T-helper 1 cell treated with Interleukin-12 subunit alpha and Interleukin-12 subunit beta and Interleukin-4 antibody, amounts not matched to agents 30 μg/mL and 1 μg/mL, for 36 hours (primary cell): ENCODE measurements at regions not wholly inside any gene's neighbourhood (a gene's known extent, or its start where the extent isn't known, plus 50 kb on each side); places are given as distances from the start of the nearest gene placed in this dataset.

Experiments used
- H3K27ac Mint-ChIP-seq: one replicate; pipeline ENCODE4 v1.8.0; 2021; ENCODE audit warnings: mild to moderate bottlenecking, mixed read lengths
- H3K27me3 Mint-ChIP-seq: one replicate; pipeline ENCODE4 v1.8.0; 2021; ENCODE audit warnings: low read depth, mixed read lengths
- H3K36me3 Mint-ChIP-seq: one replicate; pipeline ENCODE4 v1.8.0; 2021; ENCODE audit warnings: low read depth, mixed read lengths
- H3K4me1 Mint-ChIP-seq: one replicate; pipeline ENCODE4 v1.8.0; 2021; ENCODE audit warnings: low read depth, mixed read lengths
- H3K4me3 Mint-ChIP-seq: one replicate; pipeline ENCODE4 v1.8.0; 2021; ENCODE audit warnings: mild to moderate bottlenecking, moderate library complexity, mixed read lengths
- H3K9me3 Mint-ChIP-seq: one replicate; pipeline ENCODE4 v1.8.0; 2021; ENCODE audit warnings: mixed read lengths

DNA sequence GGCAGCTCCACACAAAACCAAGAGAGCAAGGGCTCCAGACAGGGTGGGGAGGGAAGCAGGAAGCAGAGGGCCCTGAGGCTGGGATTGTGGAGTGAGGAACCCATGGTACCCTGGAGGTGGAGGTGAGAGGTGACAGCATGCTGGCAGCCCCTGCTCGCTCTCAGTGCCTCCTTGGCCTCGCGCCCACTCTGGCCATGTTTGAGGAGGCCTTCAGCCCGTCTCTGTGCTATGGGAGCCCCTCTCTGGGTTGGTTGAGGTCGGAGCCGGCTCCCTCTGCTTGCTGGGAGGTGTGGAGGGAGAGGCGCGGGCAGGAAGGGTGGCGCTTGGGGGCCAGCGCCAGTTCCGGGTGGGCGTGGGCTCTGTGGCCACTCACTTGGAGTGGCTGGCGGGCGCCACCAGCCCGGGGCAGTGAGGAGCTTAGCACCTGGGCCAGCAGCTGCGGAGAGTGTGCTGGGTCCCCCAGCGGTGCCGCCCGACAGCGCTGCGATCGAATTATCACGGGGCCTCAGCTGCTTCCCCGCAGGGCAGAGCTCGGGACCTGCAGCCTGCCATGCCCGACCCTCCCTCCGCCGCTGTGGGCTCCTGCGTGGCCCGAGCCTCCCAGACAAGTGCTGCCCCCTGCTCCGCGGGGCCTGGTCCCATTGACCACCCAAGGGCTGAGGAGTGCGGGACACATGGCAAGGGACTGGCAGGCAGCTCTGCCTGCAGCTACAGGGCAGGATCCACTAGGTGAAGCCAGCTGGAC lies 196.0 kb downstream of the DACT1 start:
- no peak overlapping the region for H3K27ac Mint-ChIP-seq
- H3K9me3 Mint-ChIP-seq: no peaks in the 10 kb centered on the region
- H3K36me3 Mint-ChIP-seq: no peaks in the 10 kb centered on the region
- H3K27me3 Mint-ChIP-seq: no peaks in the 10 kb centered on the region
- peaks cover 6% of the 10 kb centered on the region for H3K4me1 Mint-ChIP-seq
- no peak overlapping the region for H3K4me3 Mint-ChIP-seq

DNA sequence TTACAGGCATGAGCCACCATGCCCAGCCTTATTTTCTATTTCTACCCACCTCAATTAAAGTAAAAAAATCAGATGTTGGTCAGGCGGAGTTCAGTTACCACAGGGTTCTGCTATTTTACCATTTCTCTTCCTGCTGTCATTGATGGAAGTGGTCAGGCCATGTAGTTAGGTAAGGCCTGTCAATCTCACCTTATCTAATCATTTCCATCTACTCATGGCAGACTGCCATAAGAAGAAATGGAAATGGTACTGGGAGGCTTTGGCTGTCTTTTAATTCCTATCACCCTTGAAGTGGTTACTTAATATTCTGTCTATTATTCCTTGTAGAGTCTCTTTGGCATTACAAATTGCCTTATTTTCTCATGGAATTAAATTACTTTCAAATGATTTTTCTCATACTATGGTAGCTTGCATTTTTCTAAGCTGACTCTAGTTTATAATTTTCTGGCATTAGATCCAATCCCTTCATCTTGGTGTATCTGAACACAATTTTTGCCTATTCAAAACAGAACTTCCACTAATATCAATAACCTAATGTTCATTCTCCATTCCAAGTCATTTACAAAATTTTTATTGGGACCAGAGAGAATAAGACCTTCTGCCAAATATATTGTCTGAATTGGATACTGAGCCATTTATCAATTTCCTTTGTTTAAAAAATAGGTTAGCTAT lies 198.7 kb downstream of the DACT1 start:
- H3K27ac Mint-ChIP-seq: no peak overlapping the region
- H3K4me3 Mint-ChIP-seq: no peak overlapping the region
- H3K4me1 Mint-ChIP-seq: no peaks in the 10 kb centered on the region
- H3K27me3 Mint-ChIP-seq: no peaks in the 10 kb centered on the region
- no peaks in the 10 kb centered on the region for H3K9me3 Mint-ChIP-seq
- no peaks in the 10 kb centered on the region for H3K36me3 Mint-ChIP-seq

DNA sequence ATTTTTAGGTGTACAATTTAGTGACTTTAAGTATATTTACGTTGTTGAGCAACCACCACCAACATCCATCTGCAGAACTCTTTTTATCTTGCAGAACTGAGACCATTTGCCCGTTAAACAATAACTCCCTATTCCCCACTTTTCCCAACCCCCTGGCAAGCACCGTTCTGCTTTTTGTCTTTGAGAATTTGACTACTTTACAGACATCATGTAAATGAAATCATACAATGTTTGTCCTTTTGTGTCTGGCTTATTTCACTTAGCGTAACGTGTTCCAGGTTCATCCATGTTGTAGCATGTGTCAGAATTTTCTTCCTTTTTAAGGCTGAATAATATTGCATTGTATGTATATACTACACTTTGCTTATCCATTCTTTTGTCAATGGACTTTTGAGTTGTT lies 201.5 kb downstream of the DACT1 start:
- Mint-ChIP-seq H3K27me3 (no peaks in the 10 kb centered on the region), H3K4me3 (no peak overlapping the region)

DNA sequence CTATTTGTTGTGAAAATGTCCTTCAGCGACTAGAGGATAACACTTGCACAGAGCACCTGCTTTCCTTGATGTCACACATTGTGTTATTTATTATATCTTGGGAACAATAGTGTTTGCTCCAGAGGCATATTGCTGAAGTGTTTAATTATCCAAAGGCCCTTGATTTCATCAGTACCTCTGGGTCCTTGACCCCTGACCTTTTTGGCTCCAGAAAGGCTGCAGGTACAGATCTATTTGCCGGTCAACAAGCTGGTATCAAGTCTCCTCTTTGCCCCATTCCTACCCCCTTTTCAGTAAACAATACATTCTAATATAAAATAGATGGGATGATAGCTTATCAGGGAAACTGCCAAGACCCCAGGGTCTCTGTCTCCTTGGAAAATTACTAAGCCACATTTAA lies 206.8 kb downstream of the DACT1 start:
- Mint-ChIP-seq H3K4me3 (no peak overlapping the region), H3K36me3 (no peaks in the 10 kb centered on the region), H3K27ac (no peak overlapping the region), H3K27me3 (no peaks in the 10 kb centered on the region), H3K4me1 (no peaks in the 10 kb centered on the region), H3K9me3 (no peaks in the 10 kb centered on the region)

More for the DNA sequence above, 201.5 kb downstream of the DACT1 start:
- no peak overlapping the region for H3K27ac Mint-ChIP-seq
- no peaks in the 10 kb centered on the region for H3K9me3 Mint-ChIP-seq
- no peaks in the 10 kb centered on the region for H3K36me3 Mint-ChIP-seq
- H3K4me1 Mint-ChIP-seq: no peaks in the 10 kb centered on the region

DNA sequence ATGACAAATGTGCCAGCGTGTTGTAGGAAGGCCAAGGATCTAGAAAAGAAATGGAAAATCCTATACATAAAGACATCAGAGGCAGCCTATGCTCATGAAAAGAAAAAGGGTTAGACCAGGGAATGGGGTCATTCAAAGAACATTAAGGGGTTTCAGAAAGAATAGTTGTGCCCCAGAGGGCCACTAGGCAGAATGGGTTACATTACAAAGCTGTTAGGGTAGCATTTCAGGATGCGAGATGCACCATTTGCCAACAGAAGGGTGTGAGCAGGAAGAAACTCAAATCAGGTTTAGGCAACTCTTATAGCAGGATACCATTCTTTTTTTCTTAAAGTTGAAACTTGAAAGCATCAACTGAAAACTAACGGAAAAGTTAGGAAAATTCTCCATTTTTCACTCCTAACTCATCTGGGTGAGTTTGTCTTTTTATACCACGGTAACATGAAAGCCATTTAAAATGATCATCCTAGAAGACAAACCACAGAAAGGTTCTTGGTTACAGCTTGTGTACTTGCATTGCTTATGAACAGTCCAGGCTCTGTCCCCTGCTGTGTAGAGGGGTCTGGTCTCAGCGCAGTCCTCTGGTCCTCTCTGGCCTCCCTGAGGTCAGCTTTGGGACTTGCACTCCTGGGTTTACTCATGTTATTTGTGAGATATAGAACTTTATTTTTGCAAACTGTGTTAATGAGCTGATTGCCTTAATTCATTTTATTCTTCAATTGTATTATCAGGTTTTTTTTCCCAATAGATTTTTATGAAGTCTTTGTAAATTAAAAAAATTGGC lies 209.1 kb downstream of the DACT1 start:
- Mint-ChIP-seq H3K4me3 (no peak overlapping the region), H3K36me3 (no peaks in the 10 kb centered on the region), H3K4me1 (no peaks in the 10 kb centered on the region), H3K27me3 (peaks cover 3% of the 10 kb centered on the region), H3K27ac (no peak overlapping the region), H3K9me3 (no peaks in the 10 kb centered on the region)

GRCh38 chr14:58848365-58848764 lies 210.6 kb downstream of the DACT1 start:
- Mint-ChIP-seq H3K27me3 (peaks cover 4% of the 10 kb centered on the region), H3K27ac (no peak overlapping the region), H3K4me1 (no peaks in the 10 kb centered on the region), H3K9me3 (no peaks in the 10 kb centered on the region), H3K36me3 (no peaks in the 10 kb centered on the region), H3K4me3 (no peak overlapping the region)

GRCh38 chr14:58849601-58850000 lies 211.8 kb downstream of the DACT1 start:
- Mint-ChIP-seq H3K27ac (no peak overlapping the region), H3K9me3 (no peaks in the 10 kb centered on the region), H3K4me3 (no peak overlapping the region), H3K27me3 (peaks cover 4% of the 10 kb centered on the region), H3K4me1 (no peaks in the 10 kb centered on the region), H3K36me3 (no peaks in the 10 kb centered on the region)

DNA sequence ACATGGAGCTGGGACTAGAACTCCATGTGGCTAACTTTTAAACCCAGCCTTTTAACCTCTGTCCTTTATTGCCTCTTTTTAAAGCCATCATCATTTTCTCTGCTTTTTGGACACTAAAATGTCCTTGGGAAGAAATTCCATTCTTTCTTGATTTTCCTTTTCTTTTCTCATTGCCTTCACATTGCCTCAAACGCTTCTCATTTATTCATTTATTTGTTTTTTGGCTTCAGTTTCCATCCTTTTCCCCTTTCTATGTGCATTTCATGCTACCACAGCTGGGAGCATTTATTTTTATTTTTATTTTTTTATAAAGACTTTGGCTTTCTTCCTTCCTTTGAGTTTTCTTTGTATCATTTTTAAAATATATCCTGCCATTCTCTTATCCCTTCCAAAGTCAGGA lies 212.2 kb downstream of the DACT1 start:
- peaks cover 4% of the 10 kb centered on the region for H3K27me3 Mint-ChIP-seq
- H3K4me1 Mint-ChIP-seq: no peaks in the 10 kb centered on the region
- no peaks in the 10 kb centered on the region for H3K36me3 Mint-ChIP-seq
- no peaks in the 10 kb centered on the region for H3K9me3 Mint-ChIP-seq
- no peak overlapping the region for H3K4me3 Mint-ChIP-seq
- no peak overlapping the region for H3K27ac Mint-ChIP-seq

DNA sequence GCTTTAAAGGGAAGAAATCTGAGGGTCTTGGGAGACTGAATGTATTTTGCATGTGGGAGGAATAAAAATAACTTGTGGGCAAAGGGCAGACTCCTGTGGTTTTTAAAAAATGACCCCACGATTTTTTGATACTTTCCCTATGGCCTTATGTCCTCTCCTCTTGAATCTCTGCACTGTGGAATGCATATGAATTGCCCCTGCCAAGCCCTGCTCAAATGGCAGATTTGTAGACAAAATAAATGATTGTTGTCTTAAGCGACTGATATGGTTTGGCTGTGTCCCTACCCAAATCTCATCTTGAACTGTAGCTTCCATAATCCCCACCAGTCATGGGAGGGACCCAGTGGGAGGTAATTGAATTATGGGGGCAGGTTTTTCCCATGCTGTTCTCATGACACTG lies 223.8 kb downstream of the DACT1 start:
- peaks cover 18% of the 10 kb centered on the region for H3K9me3 Mint-ChIP-seq
- no peaks in the 10 kb centered on the region for H3K27me3 Mint-ChIP-seq
- H3K36me3 Mint-ChIP-seq: no peaks in the 10 kb centered on the region
- H3K4me3 Mint-ChIP-seq: no peak overlapping the region
- no peak overlapping the region for H3K27ac Mint-ChIP-seq
- H3K4me1 Mint-ChIP-seq: no peaks in the 10 kb centered on the region

GRCh38 chr14:58862416-58863160 lies 224.8 kb downstream of the DACT1 start:
- Mint-ChIP-seq H3K27ac (no peak overlapping the region), H3K9me3 (peaks cover 18% of the 10 kb centered on the region), H3K36me3 (no peaks in the 10 kb centered on the region), H3K4me1 (no peaks in the 10 kb centered on the region), H3K4me3 (no peak overlapping the region), H3K27me3 (no peaks in the 10 kb centered on the region)

- H3K9me3 Mint-ChIP-seq: peaks cover 8% of the 10 kb centered on the region
- no peaks in the 10 kb centered on the region for H3K27me3 Mint-ChIP-seq
- no peak overlapping the region for H3K4me3 Mint-ChIP-seq
- H3K4me1 Mint-ChIP-seq: no peaks in the 10 kb centered on the region
- H3K36me3 Mint-ChIP-seq: no peaks in the 10 kb centered on the region
- H3K27ac Mint-ChIP-seq: no peak overlapping the region
Observed at GRCh38 chr14:58863661-58864345, 226.0 kb downstream of the DACT1 start.

- no peaks in the 10 kb centered on the region for H3K9me3 Mint-ChIP-seq
- no peaks in the 10 kb centered on the region for H3K27me3 Mint-ChIP-seq
- no peak overlapping the region for H3K27ac Mint-ChIP-seq
- no peak overlapping the region for H3K4me3 Mint-ChIP-seq
- no peaks in the 10 kb centered on the region for H3K4me1 Mint-ChIP-seq
- H3K36me3 Mint-ChIP-seq: no peaks in the 10 kb centered on the region
Observed at GRCh38 chr14:58864751-58865513, 227.2 kb downstream of the DACT1 start.

GRCh38 chr14:58865514-58866281 lies 227.9 kb downstream of the DACT1 start:
- H3K27me3 Mint-ChIP-seq: no peaks in the 10 kb centered on the region
- no peaks in the 10 kb centered on the region for H3K36me3 Mint-ChIP-seq
- H3K9me3 Mint-ChIP-seq: no peaks in the 10 kb centered on the region
- H3K4me3 Mint-ChIP-seq: no peak overlapping the region
- H3K4me1 Mint-ChIP-seq: no peaks in the 10 kb centered on the region
- H3K27ac Mint-ChIP-seq: no peak overlapping the region
